Glomerular endothelial cell (primary cell): ENCODE measurements at regions not wholly inside any gene's neighbourhood (a gene's known extent, or its start where the extent isn't known, plus 50 kb on each side); places are given as distances from the start of the nearest gene placed in this dataset.
"Not testable (repeated sequence)": the region's sequence is repeated elsewhere in the genome, so short reads cannot be mapped to it uniquely, and the experiment has no call there.

Experiments
- DNase-seq: peaks from one replicate; pipeline ENCODE4 v3.0.0-alpha.2; 2011; ENCODE audit warnings: low read depth, low spot score; ENCODE audit errors: extremely low read depth

DNA sequence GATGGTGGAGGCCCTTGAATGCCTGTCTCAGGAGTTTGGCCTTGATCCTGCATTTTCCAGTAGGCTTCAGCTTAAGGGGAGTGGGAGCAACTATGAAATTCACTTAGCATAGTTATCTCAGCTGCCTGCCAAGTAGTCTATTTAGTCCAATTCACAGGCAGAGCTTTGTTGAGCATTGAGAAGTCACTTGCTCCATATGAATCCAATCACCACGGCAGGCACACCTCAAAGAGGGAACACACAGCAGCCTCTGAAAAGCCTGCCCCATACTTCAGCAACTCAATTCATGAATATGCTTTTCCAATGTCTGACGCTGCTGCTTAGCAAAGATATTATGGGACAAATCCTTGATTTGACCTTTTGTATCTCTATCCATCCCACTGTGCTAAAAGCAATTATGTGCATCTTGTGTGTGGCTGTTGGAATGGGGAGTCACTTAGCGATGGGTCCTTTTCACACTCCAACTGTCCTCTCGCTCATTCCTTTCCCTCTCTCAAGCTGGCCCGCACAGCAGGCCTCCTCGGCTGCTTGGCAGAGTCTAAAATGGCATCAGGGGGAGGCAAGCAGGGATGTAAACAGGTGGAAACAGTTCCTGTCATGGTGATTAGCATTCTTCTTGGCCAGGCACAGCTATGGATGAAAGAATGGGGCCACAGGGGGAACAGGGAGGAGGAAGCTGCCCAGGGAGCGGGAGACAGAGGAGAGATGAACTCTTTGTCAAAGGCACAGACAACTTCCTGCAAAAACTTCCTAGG lies 56.0 kb upstream of the LRPPRC start:
- DNase-seq, result no peak

DNA sequence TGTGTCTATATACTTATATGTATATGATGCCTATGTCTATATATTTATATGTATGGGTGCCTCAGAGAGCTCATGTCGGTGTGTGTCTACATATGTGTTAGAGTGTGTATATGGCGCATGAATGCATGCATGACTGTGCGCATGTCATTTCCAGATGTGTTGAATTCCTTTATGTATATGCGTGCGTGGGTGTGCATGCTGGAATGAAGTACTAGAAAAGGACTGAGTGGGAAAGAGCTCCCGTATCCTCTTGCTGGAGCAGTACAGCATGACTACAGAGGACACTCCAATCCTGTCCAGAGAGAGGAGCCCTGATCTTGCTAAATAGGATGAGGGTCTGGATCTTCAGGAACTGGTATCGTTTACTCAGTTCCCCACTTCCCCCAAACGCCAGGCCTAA lies 56.8 kb upstream of the LRPPRC start:
- no peak for DNase-seq

DNA sequence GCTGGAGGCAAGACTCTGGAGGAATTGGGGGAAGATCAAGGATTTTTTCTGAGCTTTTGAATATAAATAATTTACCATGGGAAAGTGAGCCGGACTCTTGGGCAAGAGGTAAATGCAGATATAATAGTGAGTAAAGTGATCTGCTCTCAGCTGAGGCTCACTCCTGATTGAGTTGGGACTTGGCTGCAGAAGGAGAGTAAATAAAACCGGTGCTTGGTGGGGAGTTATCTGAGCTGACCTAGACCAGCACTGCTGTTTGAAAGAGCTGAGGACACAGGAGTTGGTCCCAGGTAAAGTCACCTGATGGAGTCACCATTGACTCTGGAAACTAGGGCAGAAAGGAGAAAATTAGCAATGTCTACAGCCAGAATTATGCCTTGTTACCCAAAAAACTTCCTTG lies 57.3 kb upstream of the LRPPRC start:
- no peak for DNase-seq

GRCh38 chr2:44053456-44053855 lies 57.7 kb upstream of the LRPPRC start:
- no peak for DNase-seq

DNA sequence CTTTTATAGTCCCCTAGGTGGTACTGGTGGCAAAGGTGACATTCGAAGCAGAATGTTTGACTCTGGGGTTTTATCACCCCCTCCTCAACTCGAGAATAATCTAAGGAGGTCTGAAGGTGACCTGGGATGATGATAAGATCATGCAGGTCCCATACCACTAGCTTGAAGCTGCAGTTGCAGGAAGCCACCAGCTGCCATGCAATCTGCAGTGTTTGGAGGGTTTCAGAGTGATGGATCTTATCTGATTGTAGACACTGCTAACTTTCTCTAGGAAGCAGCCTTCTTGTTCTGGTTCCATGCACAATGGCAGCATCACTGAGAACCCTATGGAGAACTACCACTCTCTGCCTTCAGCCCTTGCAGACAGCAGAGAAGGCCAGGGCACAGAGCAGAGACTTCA lies 59.4 kb upstream of the LRPPRC start:
- DNase-seq, result no peak

- DNase-seq, result no peak
Observed at GRCh38 chr2:44055664-44056063, 59.9 kb upstream of the LRPPRC start.

- DNase-seq, result no peak
Observed at GRCh38 chr2:44056947-44057346, 61.2 kb upstream of the LRPPRC start.

DNA sequence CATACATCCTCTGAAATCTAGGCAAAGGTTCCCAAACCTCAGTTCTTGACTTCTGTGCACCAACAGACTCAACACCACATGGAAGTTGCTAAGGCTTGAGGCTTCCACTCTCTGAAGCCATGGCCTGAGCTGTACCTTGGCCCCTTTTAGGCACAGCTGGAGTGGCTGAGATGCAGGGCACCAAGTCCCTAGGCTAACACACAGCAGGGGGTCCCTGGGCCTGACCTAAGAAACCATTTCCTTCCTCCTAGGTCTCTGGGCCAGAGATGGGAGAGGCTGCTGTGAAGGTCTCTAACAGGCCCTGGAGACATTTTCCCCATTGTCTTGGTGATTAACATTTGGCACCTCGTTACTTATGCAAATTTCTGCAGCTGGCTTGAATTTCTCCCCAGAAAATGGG lies 64.5 kb upstream of the LRPPRC start:
- not testable (repeated sequence) for DNase-seq

- DNase-seq, result no peak
Observed at GRCh38 chr2:44060990-44061389, 65.2 kb upstream of the LRPPRC start.

DNA sequence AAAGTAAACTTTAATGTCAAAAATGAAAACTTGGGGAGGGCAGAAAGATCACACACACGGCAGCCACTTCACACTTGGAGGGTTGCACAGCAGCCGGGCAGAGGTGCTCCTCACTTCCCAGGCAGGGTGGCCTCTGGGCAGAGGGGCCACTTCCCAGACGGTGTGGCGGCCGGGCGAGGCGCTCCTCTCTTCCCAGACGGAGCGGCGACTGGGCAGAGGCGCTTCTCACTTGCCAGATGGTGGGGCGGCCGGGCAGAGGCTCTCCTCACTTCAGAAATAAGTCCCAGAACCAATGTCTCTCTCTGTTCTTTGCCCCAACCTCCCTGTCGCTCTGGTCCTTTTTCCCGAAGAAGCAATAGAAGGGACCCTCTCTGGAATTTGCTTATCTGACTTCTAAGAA lies 65.7 kb upstream of the LRPPRC start:
- DNase-seq, result no peak

DNA sequence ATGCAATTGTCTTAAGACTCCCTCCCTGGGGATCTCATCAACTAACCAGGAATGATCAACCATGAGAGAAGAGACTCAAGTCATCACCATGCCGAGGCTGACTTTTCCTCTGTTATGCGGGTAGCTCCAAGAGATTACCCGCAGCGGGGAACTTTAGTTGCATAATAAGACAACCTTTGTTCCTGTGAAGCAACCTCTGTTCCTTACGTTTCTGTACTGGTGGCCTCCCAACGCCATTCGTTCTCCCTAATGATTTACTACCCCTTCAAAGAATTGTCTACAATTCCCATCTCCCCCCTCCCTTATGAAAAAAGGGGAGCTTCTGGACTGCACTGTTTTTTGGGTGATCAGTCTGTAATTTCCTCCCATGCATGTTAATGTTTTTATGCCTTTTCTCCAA lies 66.1 kb upstream of the LRPPRC start:
- DNase-seq, result no peak

DNA sequence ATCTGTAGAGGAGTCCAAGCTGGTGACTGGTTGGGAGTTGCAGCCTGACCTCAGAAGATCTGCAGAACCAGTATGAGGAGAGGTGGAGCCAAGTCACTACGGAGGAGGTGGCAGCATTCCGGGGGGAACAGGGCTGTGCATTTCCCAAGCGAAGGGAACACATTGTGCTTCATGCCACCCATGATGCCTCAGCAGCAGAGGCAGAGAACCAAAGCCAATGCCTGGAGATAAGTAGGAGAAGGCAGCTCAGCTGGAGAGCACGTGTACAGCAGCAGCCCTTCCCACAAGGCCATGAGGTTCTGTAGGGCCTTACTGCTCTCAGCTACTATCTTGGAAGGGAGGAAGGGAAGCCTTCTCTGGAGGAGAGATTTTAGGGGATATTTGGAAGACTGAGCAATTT lies 67.2 kb upstream of the LRPPRC start:
- no peak for DNase-seq

DNA sequence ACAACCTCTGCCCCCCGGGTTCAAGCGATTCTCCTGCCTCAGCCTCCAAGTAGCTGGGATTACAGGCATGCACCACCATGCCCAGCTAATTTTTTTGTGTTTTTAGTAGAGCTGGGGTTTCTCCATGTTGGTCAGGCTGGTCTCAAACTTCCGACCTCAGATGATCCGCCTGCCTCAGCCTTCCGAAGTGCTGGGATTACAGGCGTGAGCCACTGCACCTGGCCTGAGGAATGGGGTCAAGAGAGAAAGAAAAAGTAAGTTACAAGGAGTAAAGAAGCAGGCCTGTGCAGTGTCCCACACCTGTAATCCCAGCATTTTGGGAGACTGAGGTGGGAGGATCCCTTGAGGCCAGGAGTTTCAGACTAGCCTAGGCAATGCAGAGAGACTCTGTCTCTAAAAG lies 68.5 kb upstream of the LRPPRC start:
- not testable (repeated sequence) for DNase-seq

- DNase-seq, result not testable (repeated sequence)
Observed at GRCh38 chr2:44067012-44067790, 71.4 kb upstream of the LRPPRC start.

- DNase-seq, result not testable (repeated sequence)
Observed at GRCh38 chr2:44067791-44068181, 72.0 kb upstream of the LRPPRC start.

GRCh38 chr2:44071454-44072046 lies 75.8 kb upstream of the LRPPRC start:
- DNase-seq, result no peak

- not testable (repeated sequence) for DNase-seq
Observed at GRCh38 chr2:44073667-44074066, 77.9 kb upstream of the LRPPRC start.

- DNase-seq, result not testable (repeated sequence)
Observed at GRCh38 chr2:44074795-44075194, 79.0 kb upstream of the LRPPRC start.

DNA sequence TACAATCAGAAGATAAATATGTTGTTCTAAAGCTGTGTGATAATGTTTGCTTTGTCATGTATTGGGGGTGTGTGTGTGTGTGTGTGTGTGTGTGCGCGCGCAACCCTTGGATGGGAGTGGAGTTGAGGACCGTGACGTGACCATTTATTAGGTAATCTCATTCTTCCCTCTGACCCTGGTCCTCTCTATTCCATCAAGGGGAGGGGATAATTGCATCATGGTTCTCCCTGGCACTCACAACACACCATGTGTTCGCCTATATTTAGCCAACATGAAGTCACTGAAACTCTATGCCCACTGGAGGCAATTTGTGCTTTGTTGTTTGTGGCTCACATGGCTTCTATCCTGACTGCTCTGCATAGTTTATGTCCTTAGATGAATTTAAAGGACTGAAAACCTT lies 79.8 kb upstream of the LRPPRC start:
- no peak for DNase-seq

- no peak for DNase-seq
Observed at GRCh38 chr2:44077942-44078511, 82.2 kb upstream of the LRPPRC start.

- no peak for DNase-seq
Observed at GRCh38 chr2:44079686-44080085, 83.9 kb upstream of the LRPPRC start.

- DNase-seq, result no peak
Observed at GRCh38 chr2:44083054-44083453, 85.6 kb upstream of the PPM1B start.
